Activated CD4-positive, CD25-positive, alpha-beta regulatory T cell treated with anti-CD3 and anti-CD28 coated beads, Interleukin-2, amount 50 U/mL, for 24 hours (primary cell): ENCODE measurements at regions not wholly inside any gene's neighbourhood (a gene's known extent, or its start where the extent isn't known, plus 50 kb on each side); places are given as distances from the start of the nearest gene placed in this dataset.

Source experiments
- ATAC-seq, 2 donors: fragments of 150-1000 bp; cut with Tn5 transposase; one replicate each; pipeline ENCODE4 v1.10.0; 2021; ENCODE audit warnings: mild to moderate bottlenecking in 1 of 2, moderate library complexity in 1 of 2

DNA sequence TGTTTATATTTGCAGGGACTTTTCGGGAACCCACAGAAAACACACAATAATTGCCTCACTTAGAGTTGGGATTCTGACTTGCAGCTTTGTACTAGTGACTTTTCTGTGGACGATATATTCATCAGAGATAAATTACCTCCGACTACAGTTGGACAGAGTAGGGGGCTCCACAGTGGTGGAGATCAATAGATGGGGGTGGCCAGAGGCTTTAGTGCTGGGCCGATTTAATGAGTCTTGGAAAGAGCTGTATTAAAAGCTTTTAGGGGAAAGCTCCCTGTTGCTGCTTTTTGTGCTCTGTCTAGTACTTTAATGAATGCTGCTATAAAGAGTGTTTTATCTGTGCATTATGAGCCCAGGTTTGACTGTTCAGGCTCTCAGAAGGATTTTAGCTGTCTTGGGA lies 359.2 kb upstream of the DPYD start:
- ATAC-seq = no peak

DNA sequence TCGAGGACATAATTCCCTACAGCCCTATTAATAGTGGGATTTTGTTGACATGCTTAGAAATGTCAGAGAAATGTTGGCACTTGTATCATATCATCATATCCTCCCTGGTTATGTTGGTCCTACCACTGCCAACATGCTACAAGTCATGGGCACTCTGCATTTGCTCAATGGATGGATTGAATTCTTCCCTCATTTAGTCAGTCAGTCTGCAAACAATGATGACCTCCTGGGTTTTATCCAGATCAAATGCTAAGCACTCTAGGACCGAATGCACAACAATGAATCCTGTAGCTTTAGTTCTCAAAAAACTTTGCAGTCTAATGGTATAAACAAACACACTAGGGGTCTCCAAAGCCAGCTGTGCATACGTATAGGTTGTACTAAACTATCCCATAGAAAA lies 357.2 kb upstream of the DPYD start:
- ATAC-seq = no peak

DNA sequence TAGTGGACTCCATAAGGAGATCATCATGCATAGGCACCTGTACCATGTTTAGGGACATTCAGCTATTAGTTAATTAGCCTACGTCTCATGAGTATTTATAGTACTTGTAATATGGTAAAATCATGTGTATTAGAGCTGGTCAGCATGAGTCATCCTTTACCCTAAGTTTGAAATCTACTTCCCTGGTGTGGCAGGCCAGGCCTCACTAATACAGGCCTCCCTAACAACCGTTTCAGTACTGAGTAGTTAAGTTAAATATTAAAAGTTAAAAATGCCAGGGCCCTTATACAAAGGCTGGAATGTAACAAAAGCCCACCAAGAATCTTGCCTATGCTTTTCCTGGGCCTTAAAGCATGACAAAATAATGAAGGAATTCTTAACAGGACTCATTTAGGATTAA lies 356.3 kb upstream of the DPYD start:
- ATAC-seq = no peak

DNA sequence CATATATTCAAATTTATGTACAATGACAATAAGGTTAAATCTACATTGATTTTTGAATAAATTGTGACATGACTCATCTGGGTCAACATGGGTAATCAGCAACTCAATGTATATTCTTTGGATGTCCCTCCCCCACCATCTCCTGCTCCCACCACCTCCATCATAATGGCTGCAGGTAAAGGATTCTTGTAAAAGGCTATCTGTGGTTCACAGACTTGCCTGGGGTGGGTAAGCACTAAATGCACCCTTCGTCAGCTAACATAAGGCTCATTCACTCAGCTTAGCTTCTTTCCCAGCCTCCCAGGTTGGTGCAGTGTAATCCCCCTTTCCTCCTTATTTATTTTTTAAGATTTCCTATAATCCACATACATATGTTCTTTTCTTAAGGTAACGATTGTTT lies 355.7 kb upstream of the DPYD start:
- no peak for ATAC-seq

DNA sequence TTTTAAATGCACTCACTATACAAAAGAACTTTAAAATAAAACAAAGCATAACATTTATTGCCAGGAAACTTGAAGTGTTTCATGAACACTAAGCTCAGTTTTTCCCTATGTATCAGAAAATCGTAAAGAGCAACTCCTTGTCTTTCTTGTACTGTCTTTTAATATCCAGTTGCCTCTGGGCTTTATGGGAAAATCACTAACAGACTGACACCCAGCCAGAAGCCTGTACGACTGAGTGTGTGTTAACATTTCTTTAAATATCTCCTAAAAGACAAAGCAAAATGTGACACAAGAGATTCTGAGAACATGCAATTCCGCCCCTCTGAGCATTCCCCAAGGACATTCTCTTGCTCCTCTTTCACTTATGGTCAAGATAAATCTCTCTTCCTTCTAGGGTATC lies 347.5 kb upstream of the DPYD start:
- no peak for ATAC-seq

DNA sequence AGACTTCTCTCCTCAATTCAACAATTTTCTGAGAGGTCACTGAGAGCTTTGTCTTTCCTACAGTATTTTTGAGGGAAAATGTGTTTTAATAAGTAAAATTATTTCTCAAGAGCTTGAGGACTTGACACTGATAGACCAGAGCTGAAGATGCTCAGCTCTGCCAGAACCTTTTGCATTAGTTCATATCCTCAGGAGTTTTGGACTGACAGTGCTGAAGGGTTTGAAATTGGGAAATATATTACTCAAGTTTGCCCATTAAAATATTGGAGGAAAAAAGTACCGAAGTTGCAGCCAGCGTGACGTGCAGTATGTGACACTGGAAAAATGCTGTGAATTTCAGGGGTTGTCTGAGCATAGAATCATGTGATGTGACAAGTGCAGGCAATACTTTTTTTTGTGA lies 346.6 kb upstream of the DPYD start:
- ATAC-seq = no peak

DNA sequence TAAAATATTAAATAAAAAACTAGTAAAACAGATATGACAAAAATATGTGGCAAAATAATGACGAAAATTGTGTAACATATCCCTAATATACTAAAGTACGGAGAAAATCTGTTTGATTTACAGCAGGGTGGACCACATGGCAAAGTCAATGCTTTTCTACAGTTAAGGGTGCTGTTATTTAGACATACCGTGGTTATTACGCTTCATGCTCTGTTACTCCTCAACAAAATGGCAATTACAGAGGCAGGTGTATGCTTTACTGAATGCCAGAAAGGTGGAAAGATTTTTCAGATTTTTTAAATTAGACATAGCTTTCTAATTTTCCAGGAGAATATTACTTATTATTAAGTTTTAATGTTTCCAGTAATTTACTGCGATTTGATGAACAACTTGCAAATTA lies 343.9 kb upstream of the DPYD start:
- ATAC-seq = no peak

DNA sequence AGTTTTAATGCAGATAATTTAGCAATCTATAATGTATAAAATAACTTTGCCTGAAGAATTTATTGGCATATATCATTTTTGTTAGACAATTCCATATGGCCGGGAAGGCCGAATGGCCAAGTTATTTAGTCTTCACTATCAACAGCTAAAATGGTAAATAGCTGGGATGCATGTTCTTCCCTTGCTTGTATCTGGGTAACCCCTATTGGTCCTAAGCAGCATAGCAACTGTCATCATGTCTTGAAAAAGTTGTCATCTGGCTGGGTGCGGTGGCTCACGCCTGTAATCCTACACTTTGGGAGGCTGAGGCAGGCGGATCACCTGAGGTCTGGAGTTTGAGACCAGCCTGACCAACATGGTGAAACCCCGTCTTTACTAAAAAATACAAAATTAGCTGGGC lies 340.0 kb upstream of the DPYD start:
- ATAC-seq = no peak

DNA sequence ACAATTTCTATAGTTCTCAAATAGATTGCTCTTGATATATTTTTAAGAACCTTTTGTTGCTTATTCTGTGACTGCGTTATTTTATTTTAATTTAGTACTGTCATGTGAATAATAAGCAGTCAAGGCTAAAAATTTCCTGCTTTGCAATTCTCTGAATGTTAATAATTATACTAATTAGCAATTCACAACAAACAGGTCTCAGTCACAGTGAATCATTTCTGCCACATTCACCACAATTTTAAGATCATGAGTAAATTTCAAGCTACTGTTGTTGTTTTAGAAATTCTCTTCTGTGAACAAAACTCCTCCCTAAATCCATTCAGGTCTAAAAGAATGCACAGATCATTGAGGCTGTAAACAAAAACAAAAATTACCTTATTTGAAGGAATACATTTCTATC lies 339.6 kb upstream of the DPYD start:
- ATAC-seq = no peak

DNA sequence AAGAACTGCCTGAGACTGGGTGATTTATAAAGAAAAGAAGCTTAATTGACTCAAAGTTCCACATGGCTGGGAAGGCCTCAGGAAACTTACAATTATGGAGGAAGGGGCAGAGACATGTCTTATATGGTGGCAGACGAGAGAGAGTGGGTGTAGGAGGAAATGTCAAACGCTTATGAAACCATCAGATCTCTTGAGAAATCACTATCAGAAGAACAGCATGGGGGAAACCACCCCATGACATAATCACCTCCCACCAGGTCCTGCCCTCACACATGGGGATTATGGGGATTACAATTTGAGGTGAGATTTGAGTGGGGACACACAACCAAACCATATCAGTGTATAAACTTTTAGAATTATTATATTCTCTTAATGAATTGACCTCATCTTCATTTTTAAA lies 335.9 kb upstream of the DPYD start:
- no peak for ATAC-seq

DNA sequence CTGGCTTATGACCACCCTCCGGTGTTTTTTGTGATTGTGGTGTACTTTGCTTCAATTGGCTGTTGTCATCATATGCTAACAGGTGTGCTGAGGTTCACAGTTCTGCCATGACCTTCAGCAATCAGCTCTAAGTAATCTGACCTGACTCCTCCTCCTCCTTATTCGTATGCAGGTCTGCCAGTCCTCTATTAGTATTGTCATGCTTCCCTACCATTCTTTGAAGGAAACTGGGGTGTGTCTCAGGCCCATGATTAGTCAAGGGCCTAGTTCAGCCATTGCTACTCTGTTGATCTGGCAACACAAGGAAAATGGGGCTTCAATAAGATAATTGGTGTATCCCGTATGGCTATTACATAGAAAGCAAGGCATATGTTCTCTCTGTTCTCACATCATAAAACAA lies 332.3 kb upstream of the DPYD start:
- ATAC-seq = no peak

DNA sequence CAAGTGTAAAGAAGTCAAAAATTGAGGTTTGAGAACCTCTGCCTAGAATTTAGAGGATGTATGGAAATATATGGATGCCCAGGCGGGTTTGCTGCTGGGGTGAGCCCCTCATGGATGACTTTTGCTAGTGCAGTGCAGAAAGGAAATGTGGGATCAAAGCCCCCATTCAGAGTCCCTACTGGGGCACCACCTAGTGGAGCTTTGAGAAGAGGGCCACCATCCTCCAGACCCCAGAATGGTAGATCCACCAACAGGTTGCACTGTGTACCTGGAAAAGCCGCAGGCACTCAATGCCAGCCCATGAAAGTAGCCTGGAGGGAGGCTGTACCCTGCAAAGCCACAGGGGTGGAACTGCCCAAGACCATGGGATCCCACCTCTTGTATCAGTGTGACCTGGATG lies 330.7 kb upstream of the DPYD start:
- no peak for ATAC-seq

DNA sequence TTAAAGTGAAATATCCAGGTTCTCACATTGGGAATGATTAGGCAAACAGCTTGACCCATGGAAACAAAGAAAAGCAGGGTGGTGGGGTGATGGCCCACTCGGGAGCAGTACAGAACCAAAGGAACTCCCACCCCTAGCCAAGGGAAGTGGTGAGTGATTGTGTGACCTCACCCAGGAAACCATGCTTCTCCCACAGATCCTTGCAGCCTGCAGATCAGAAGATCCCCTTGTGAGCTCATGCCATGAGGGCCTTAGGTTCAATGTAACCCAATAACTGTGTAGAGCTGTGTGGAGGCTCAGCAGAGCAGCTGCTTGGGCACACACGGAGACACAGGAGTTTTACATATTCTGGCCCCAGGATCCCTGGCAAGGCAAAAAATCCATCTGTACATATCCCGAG lies 311.8 kb upstream of the DPYD start:
- ATAC-seq = no peak

DNA sequence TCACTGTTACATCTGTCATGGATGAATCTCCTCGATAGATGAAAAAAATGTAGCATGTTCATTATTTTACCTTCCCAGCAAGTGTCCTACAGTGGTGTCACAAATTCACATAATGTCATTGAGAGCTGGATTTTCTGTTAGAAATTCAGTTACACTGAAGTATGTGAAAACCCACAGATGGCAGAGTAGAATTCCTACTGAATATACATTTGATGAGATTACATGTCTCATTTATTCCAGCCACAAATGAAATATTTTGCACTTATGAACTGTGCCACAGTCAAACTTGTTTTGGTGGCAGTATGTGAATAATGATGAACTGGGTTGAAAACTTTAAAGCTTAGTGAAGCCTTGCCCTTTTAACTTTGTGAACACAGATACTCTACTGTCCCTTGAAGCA lies 301.9 kb upstream of the DPYD start:
- ATAC-seq = no peak

DNA sequence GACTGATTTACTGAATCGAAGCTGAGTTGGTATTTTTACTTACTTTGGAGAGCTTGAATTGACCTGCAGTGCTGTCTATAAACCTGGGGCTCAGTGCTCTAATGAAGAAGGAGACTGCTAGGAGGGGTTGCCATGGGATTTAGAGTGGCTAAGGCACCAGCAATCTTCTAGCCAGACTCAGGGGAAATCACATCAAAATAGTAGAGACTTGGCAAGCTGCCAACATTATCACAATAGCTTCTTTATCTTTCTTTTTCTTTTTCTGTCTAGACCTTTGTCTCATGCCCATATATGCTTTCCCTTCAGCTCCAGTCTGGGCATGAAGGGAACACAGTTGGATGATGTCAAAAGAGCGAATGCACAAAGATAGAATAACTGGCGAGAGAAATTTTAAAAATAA lies 301.1 kb upstream of the DPYD start:
- ATAC-seq = no peak

DNA sequence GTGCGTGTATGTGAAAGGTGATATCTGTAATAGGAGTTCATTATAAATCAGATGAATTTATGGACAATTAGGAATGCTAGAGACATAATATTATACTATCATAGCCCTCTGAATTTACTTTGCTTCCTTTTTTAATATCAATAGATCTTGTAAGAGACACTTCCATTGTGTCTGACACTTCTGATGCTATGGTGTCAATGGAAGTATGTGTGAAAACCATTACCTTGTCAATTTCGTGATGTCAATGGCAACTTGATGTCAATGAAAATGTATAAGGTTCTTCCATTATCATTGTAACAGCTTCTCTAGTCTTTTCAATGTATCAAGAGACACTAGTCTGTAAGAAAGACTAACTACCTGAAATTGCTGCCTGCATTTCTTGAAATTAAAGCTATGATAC lies 296.8 kb upstream of the DPYD start:
- ATAC-seq = no peak

DNA sequence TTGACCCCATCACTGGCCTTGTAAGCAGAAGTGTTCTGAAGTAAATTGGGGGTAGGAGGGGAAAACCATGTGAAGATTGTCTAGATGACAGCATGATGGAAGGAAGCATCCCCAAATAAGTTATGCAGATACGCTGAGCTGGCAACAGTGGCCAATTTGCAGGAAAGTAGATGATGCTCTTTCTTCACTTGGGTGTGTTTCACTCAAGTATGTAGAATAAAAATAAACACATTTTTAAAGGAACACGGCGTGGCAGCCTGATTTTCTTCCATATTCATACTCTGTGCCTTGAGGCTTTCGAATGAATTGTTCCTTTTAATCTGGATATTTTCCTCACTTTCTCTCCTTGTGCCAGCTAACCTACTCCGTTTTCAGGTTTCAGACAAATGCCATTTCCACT lies 295.5 kb upstream of the DPYD start:
- ATAC-seq = no peak

DNA sequence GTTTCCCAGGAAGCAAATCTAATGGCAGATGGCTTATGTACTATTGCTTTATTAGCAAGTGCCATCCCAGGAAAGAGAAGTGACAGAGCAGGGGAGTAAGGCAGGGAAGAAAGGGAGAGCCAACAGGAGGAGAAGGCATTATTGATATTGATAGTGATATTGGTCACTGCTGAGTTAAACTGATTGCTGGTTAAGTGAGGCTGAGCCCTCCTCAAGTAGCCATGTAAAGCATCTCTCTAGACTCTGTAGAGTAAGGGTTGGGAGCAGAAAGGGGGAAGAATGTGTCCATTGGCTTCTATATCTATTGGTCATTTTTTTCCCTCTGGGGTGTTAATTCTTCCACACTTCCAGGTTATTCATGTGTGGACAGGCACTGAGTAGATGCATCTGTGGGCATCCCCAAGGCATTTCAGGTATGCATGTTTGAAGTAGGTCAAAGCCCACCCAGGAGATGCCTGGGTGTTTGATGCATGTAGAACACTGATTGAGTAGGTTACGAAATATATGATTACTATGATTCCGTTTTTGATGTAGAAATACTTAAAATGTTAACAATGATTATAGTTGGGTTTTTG lies 290.5 kb upstream of the DPYD start:
- no peak for ATAC-seq

DNA sequence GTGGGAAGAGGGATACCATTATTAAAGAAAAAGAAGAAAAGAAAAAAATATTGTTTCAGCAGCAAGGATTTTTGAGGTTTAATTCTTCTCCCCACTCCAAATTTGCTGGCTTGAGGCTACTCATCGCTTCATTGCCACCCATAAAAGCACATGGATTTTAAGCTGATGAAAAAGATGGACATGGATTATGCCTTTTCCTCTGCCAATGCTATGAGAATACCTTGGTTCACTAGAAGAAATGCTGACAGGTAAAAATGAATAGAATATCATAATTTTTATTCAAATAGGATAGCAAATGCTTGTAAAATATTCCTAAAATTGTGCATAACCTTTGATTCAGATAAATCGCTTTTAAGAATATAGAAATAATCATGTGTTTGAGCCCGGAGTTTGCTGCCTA lies 289.7 kb upstream of the DPYD start:
- ATAC-seq = no peak

DNA sequence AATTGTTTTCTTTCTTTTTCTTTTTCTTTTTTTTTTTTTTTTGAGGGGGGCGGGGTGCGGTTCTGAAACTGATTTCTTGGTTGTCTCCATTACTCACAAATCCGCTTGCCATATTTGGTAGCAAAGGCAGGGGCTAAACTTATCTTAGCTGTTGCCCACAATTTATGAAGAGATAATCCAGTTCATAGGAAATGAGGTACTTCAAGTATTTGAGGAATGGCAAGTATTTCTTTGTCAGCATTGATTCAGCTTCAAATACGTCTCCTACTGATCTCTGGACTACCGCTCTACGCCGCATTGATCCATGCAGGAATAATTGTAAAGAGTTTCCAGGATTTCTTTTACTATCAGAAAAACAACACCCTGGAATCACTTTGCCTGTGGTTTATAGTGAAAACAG lies 289.2 kb upstream of the DPYD start:
- ATAC-seq = no peak

DNA sequence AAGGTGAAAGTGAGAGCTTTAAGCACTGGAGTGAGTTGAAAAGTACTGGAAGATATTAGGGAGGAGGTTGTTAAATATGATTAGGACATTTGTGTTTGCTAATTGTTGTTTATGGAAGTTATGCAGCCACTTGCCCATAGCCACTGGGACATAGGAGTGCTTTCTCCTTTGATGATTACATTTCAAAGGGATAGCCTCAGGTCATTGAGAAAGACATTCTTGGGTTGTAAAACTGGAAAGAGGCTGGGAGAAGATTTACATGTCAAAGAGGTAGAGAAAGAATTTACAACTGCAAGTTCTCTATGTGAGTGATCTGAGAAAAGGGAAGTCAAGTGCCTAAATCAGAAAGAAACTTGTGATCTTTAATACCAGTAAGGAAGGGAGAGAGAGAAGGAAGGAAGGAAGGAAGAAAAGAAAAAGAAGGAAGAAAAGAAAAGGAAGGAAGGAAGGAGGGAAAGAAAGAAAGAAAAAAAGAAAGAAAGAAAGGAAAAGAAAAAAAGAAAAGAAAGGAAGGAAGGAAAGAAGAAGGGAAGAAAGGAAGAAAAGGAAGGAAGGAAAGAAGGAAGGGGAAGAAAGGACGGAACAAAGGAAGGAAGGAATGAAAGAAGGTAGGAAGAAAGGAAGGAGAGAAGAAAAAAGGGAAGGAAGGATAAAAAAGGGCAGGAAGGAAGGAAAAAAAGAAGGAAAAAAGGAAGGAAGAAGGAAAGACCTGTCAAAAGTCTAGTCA lies 284.6 kb upstream of the DPYD start:
- ATAC-seq = no peak

DNA sequence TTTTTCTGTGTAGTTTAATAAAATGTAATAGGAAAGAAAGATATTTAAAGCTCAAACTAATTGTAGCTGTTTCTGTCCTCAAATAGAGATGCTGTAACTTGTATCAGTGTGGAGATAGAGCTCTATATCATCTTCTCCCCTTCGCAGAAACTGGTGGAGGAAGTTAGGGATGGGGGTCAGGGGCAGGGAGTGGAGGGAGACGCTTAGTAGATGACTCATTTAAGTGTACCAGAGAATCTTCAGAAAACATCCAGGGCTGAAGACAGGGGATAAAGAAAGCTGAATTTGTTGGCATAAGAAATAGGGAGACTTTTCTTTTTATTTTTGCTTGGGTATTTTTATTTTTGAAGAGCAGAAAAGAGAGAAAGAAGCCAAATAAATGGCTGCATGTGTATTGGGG lies 282.6 kb upstream of the DPYD start:
- ATAC-seq = no peak

DNA sequence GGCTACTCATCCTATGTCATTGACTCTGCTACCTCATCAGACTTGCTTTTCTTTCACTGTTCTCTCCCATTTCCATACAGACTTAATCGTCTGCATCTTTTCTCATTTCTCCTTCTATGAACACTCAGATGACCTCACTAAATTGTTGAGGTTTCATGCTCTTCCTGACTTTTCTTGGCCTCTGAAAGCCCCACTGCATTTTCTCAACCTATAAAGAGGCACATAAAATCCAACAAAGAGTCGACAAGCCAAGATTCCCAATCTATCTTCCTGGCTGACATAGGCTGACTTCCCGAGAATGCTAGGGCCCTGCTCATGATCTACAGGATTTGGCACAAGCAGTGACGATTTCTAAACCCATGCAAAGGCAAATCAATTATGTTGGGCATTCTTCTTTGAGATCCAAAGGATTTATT lies 280.8 kb upstream of the DPYD start:
- no peak for ATAC-seq

DNA sequence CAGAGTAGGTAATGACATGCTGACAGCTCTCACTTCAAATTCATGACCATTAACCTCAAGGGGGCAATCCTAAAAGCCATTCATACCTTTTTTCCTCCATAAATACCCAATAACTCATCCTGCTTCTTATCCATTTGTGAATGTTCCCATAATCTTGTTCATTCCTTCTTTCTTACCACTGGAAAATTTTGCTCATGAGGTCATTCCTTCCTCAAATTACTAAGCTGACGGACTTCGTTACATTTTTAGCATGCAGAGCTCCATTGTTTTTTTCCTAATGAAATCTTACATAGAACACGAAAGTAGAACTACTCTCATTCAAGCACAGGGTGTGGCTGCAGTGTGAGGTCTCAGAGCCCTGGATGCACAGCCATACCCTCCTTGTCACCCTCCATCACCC lies 276.5 kb upstream of the DPYD start:
- no peak for ATAC-seq

DNA sequence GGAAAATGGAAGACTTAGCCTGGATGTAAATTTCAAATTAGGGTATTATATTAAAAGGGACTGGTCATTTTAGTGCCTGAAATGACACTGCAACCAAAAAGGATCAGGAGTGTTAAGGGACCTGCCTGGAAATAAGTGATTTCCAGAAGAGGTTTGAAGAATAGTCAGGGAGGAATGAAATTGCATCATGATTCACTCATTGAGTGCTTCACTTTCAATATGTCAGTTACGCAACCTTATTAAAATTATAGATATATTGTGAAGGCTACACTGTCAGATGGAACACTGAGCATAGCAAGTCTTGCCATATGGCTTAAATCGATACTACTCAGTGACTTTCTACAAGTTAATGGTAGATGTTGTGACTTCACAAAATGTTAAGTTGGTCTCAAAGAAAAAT lies 275.2 kb upstream of the DPYD start:
- no peak for ATAC-seq
